ENCODE measurements at regions not wholly inside any gene's neighbourhood (a gene's known extent, or its start where the extent isn't known, plus 50 kb on each side); places are given as distances from the start of the nearest gene placed in this dataset.

DNA sequence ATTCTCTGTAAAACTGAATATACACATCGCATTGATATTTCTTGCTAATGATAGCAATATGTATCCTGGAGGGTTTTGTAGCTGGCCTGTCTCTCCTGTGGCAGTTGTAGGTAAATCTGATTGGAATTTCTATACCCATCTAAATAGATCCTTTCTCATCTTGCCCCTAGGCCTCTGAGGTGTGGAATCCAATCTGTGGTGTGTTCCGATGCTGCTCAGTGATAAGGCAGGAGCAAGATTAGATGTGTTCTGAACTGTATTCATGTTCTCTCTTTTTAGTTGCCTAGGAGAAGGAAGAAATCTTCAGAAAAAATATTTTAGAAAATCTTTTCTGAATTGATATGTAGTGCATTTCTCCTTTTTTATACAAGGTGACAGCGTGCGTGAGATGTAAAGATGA, 507.5 kb downstream of the NR2F1-AS1 start:
- TF ChIP-seq CTCF (conservative IDR thresholded peaks at IDR 0.05; ENCODE audit: low read depth in 2 of 2) (no peak), CREB1 (CRISPR knock-in tag; IDR thresholded peaks at IDR 0.05; ENCODE audit: low read depth) (no peak), POLR2AphosphoS5 (IDR thresholded peaks at IDR 0.05; ENCODE audit: low read depth) (no peak), JUNB (IDR thresholded peaks at IDR 0.05; ENCODE audit: unreplicated experiment) (no peak), EZH2 (IDR thresholded peaks at IDR 0.05; ENCODE audit: low read depth, unreplicated experiment) (no peak), ZNF114 (CRISPR knock-in tag; IDR thresholded peaks at IDR 0.05) (no peak), NANOG (IDR thresholded peaks at IDR 0.05; ENCODE audit: borderline replicate concordance) (no peak), EZH2phosphoT487 (IDR thresholded peaks at IDR 0.05; ENCODE audit: unreplicated experiment) (no peak), REST (IDR thresholded peaks at IDR 0.05; ENCODE audit: unreplicated experiment) (no peak), STAT1 (IDR thresholded peaks at IDR 0.05; ENCODE audit: unreplicated experiment) (no peak)
- TF ChIP-seq, protein P1, sequence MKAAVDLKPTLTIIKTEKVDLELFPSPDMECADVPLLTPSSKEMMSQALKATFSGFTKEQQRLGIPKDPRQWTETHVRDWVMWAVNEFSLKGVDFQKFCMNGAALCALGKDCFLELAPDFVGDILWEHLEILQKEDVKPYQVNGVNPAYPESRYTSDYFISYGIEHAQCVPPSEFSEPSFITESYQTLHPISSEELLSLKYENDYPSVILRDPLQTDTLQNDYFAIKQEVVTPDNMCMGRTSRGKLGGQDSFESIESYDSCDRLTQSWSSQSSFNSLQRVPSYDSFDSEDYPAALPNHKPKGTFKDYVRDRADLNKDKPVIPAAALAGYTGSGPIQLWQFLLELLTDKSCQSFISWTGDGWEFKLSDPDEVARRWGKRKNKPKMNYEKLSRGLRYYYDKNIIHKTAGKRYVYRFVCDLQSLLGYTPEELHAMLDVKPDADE (IDR thresholded peaks at IDR 0.05), result no peak

All from GM23338 (cell line).